ENCODE measurements at regions not wholly inside any gene's neighbourhood (a gene's known extent, or its start where the extent isn't known, plus 50 kb on each side); places are given as distances from the start of the nearest gene placed in this dataset.

GRCh38 chr10:78188446-78188845 lies 154.8 kb downstream of the RPS24 start:
- no peak for DNase-seq

- DNase-seq = no peak
Measured at GRCh38 chr10:78190051-78190825, 156.6 kb downstream of the RPS24 start.

- DNase-seq = no peak
Measured at GRCh38 chr10:78191301-78191700, 157.6 kb downstream of the RPS24 start.

GRCh38 chr10:78193189-78193588 lies 159.5 kb downstream of the RPS24 start:
- no peak for DNase-seq

- DNase-seq = no peak
Measured at GRCh38 chr10:78194050-78194449, 160.4 kb downstream of the RPS24 start.

- no peak for DNase-seq
Measured at GRCh38 chr10:78194539-78195402, 161.1 kb downstream of the RPS24 start.

- no peak for DNase-seq
Measured at GRCh38 chr10:78196396-78196795, 162.7 kb downstream of the RPS24 start.

- no peak for DNase-seq
Measured at GRCh38 chr10:78196964-78197363, 163.3 kb downstream of the RPS24 start.

- no peak for DNase-seq
Measured at GRCh38 chr10:78197628-78198272, 164.1 kb downstream of the RPS24 start.

- no peak for DNase-seq
Measured at GRCh38 chr10:78199005-78199725, 165.5 kb downstream of the RPS24 start.

GRCh38 chr10:78199759-78200158 lies 166.1 kb downstream of the RPS24 start:
- no peak for DNase-seq

GRCh38 chr10:78200686-78201085 lies 167.0 kb downstream of the RPS24 start:
- DNase-seq = no peak

- no peak for DNase-seq
Measured at GRCh38 chr10:78202386-78202785, 168.7 kb downstream of the RPS24 start.

- no peak for DNase-seq
Measured at GRCh38 chr10:78203915-78204818, 170.5 kb downstream of the RPS24 start.

- DNase-seq = no peak
Measured at GRCh38 chr10:78205457-78206016, 171.9 kb downstream of the RPS24 start.

GRCh38 chr10:78207216-78207615 lies 173.6 kb downstream of the RPS24 start:
- no peak for DNase-seq

- no peak for DNase-seq
Measured at GRCh38 chr10:78207776-78208175, 174.1 kb downstream of the RPS24 start.

GRCh38 chr10:78209970-78210369 lies 176.3 kb downstream of the RPS24 start:
- DNase-seq = no peak

- DNase-seq = no peak
Measured at GRCh38 chr10:78210548-78210947, 176.9 kb downstream of the RPS24 start.

- no peak for DNase-seq
Measured at GRCh38 chr10:78210976-78211375, 177.3 kb downstream of the RPS24 start.

- DNase-seq = no peak
Measured at GRCh38 chr10:78211561-78212051, 177.9 kb downstream of the RPS24 start.

All from left hindlimb (tissue), 1 donor.